K562 (cell line): ENCODE measurements at regions not wholly inside any gene's neighbourhood (a gene's known extent, or its start where the extent isn't known, plus 50 kb on each side); places are given as distances from the start of the nearest gene placed in this dataset.

Source experiments
- CTCF ChIP-seq, 3 experiments: IDR thresholded peaks in 2 of 3; conservative IDR thresholded peaks in 1 of 3; 2 replicates each; pipeline ENCODE4 v1.5.1; 2011 to 2012; ENCODE audit warnings: low read length in 3 of 3, mild to moderate bottlenecking in 3 of 3, control low read depth in 2 of 3, improper control_type of control experiment in 1 of 3, inconsistent platforms in 1 of 3, low read depth in 1 of 3, mixed read lengths in 1 of 3, moderate library complexity in 1 of 3; ENCODE audit not compliant: insufficient read depth in 2 of 3
- EZH2 ChIP-seq: IDR thresholded peaks from 2 replicates; pipeline ENCODE4 v1.6.1; 2012; ENCODE audit warnings: low read depth, mild to moderate bottlenecking, inconsistent platforms, low read length, borderline replicate concordance
- GABPA ChIP-seq: fragments of 200-800 bp; sonication (Bioruptor generic); conservative IDR thresholded peaks from 2 replicates; pipeline ENCODE4 v1.6.1; 2016; ENCODE audit warnings: low read depth, missing genetic modification characterization, missing compliant biosample characterization
- IRF9 ChIP-seq: fragments of 450-650 bp; IDR thresholded peaks from 2 replicates; pipeline ENCODE4 v1.6.1; 2016; ENCODE audit warnings: missing biosample characterization, missing genetic modification characterization
- JUND ChIP-seq, 2 experiments: IDR thresholded peaks; 2 replicates in 1 of 2; 3 replicates in 1 of 2; pipeline ENCODE4 v1.6.1; 2011; ENCODE audit warnings: borderline replicate concordance in 2 of 2, low read depth in 2 of 2, low read length in 2 of 2, improper control_type of control experiment in 1 of 2, missing biosample characterization in 1 of 2, missing genetic modification characterization in 1 of 2, missing genetic modification reagents in 1 of 2
- NFRKB ChIP-seq: fragments of 450-650 bp; IDR thresholded peaks from 2 replicates; pipeline ENCODE4 v1.6.1; 2016; ENCODE audit warnings: low read depth
- NR3C1 ChIP-seq: sonication (generic); formaldehyde crosslinking; IDR thresholded peaks from 2 replicates; pipeline ENCODE4 v1.8.1; 2022; ENCODE audit warnings: missing genetic modification reagents
- POLR2A ChIP-seq: fragments of 450-650 bp; conservative IDR thresholded peaks from 2 replicates; pipeline ENCODE4 v1.6.1; 2016
- REST ChIP-seq, 2 experiments: fragments of 450-650 bp; formaldehyde crosslinking in 1 of 2; IDR thresholded peaks; 2 replicates each; pipeline versions ENCODE4 v1.4.0 to v1.6.1; 2014 to 2020; ENCODE audit warnings: mild to moderate bottlenecking in 2 of 2, borderline replicate concordance in 1 of 2, low read depth in 1 of 2
- TFAM ChIP-seq: fragments of 250-450 bp; sonication (Bioruptor Pico); conservative IDR thresholded peaks from 2 replicates; pipeline ENCODE4 v1.5.0; 2021; ENCODE audit warnings: mild to moderate bottlenecking, moderate library complexity

DNA sequence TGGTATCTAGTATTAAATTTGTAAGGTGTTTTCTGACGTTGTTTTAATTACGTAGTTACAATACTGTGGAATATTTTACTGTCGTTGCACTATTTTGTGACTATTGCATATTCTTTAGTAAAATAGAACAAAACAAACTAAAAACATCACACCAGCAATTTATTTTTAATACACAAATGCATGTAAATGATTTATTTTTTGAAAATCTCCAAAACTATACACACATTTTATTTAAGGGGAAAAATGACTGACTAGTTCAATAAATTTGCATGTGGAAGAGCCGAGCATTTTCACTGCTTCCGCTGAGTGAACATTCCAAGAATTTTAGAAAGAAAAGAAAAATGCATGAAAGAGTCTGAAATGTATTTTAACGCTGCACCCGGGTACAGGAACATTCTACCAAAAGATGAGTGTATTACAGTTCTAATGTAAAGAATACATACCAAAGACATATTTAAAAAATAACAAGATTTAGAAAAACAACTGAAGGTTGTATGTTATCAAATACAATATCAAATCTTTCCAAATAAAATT is 257.7 kb downstream of the MEIS1 start:
- no peak for TF ChIP-seq EZH2
- no peak for TF ChIP-seq GABPA (tag)
- TF ChIP-seq TFAM (CRISPR knock-in tag) = no peak
- no peak for TF ChIP-seq JUND (IDR thresholded peaks at IDR 0.05; ENCODE audit: borderline replicate concordance, low read depth, low read length)
- no peak for TF ChIP-seq JUND (tag; IDR thresholded peaks at IDR 0.05; ENCODE audit: borderline replicate concordance, low read depth, low read length)
- no peak for TF ChIP-seq CTCF (IDR thresholded peaks at IDR 0.05 in 2 of 3, conservative IDR thresholded peaks at IDR 0.05 in 1 of 3; ENCODE audit: insufficient read depth in 2 of 3, low read depth in 1 of 3, low read length in 3 of 3)
- no peak for TF ChIP-seq IRF9 (tag)
- TF ChIP-seq NR3C1 = no peak
- TF ChIP-seq POLR2A = no peak
- no peak for TF ChIP-seq REST (IDR thresholded peaks at IDR 0.05; ENCODE audit: borderline replicate concordance)
- no peak for TF ChIP-seq REST (CRISPR knock-in tag; IDR thresholded peaks at IDR 0.05; ENCODE audit: low read depth)
- no peak for TF ChIP-seq NFRKB
